NCI-H524 treated with DMSO at 0.1 percent for 48 hours (cell line): ENCODE measurements at regions not wholly inside any gene's neighbourhood (a gene's known extent, or its start where the extent isn't known, plus 50 kb on each side); places are given as distances from the start of the nearest gene placed in this dataset.
"Not testable (repeated sequence)": the region's sequence is repeated elsewhere in the genome, so short reads cannot be mapped to it uniquely, and the experiment has no call there.

Experiments used
- DNase-seq: peaks from one replicate; lab custom pipeline; 2025; lab: John Stamatoyannopoulos, UW

GRCh38 chr10:45250694-45251075, 64.7 kb downstream of the OR13A1 start:
- DNase-seq: not testable (repeated sequence)
